RWPE2 (cell line): ENCODE measurements at regions not wholly inside any gene's neighbourhood (a gene's known extent, or its start where the extent isn't known, plus 50 kb on each side); places are given as distances from the start of the nearest gene placed in this dataset.

Source experiments
- ATAC-seq: fragments of 200-7000 bp; cut with Tn5 transposase; 3 replicates; pipeline ENCODE4 v1.9.1; 2021; ENCODE audit warnings: low read depth
- DNase-seq: peaks from one replicate; pipeline ENCODE4 v3.0.0-alpha.2; 2020; ENCODE audit warnings: low spot score
- H3K27ac ChIP-seq: fragments of 450-650 bp; 2 replicates; pipeline ENCODE4 v1.5.1; 2017; ENCODE audit warnings: mild to moderate bottlenecking; ENCODE audit not compliant: poor library complexity, severe bottlenecking
- H3K27me3 ChIP-seq: fragments of 250-450 bp; sonication (Bioruptor Pico); 2 replicates; pipeline ENCODE4 v1.5.1; 2021; ENCODE audit warnings: mild to moderate bottlenecking, moderate library complexity; ENCODE audit not compliant: insufficient read depth, poor library complexity, severe bottlenecking
- H3K36me3 ChIP-seq: fragments of 250-450 bp; sonication (Bioruptor Pico); 2 replicates; pipeline ENCODE4 v1.5.1; 2020; ENCODE audit warnings: low read depth, mild to moderate bottlenecking, moderate library complexity
- H3K4me1 ChIP-seq: fragments of 250-450 bp; sonication (Bioruptor Pico); 2 replicates; pipeline ENCODE4 v1.5.1; 2021; ENCODE audit warnings: mild to moderate bottlenecking, moderate library complexity; ENCODE audit not compliant: insufficient read depth, poor library complexity, severe bottlenecking
- H3K4me3 ChIP-seq: fragments of 250-450 bp; sonication (Bioruptor Pico); 2 replicates; pipeline ENCODE4 v1.5.1; 2021; ENCODE audit warnings: mild to moderate bottlenecking, moderate library complexity; ENCODE audit not compliant: severe bottlenecking
- H3K9me3 ChIP-seq: fragments of 250-450 bp; sonication (Bioruptor Pico); 2 replicates; pipeline ENCODE4 v1.5.1; 2021; ENCODE audit warnings: mild to moderate bottlenecking, moderate library complexity; ENCODE audit not compliant: severe bottlenecking
- CTCF ChIP-seq: fragments of 450-650 bp; IDR thresholded peaks from one replicate; pipeline ENCODE4 v1.5.1; 2017; ENCODE audit warnings: mild to moderate bottlenecking, moderate library complexity; ENCODE audit not compliant: poor library complexity, severe bottlenecking

DNA sequence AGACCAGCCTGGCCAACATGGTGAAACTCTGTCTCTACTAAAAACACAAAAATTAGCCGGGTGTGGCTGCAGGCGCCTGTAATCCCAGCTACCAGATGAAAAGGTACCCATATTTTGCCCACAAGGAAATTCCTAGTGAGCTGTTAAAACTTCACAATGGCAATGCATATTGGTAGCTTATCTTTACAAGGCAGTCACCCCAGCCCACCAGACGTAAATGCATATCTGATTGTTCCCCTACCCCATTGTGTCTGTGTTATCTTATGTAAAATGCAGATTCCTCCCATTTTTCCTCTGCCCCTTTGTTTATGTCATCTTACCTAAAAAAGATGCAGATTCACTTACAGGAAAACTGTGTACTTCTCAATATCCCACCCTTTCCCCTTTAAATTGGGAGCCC is 103.1 kb upstream of the SLC2A1 start:
- DNase-seq (no peak), ATAC-seq (no peak)
- no peak overlapping the region for H3K27ac ChIP-seq
- TF ChIP-seq CTCF: no peak
- peaks cover 12% of the 10 kb centered on the region for H3K4me1 ChIP-seq
- no peaks in the 10 kb centered on the region for H3K36me3 ChIP-seq
- no peak overlapping the region for H3K4me3 ChIP-seq
- no peaks in the 10 kb centered on the region for H3K27me3 ChIP-seq
- no peaks in the 10 kb centered on the region for H3K9me3 ChIP-seq

GRCh38 chr1:43059640-43060574 is 101.2 kb upstream of the SLC2A1 start:
- H3K4me3 ChIP-seq: no peak overlapping the region
- H3K4me1 ChIP-seq: peaks cover 12% of the 10 kb centered on the region
- H3K9me3 ChIP-seq: no peaks in the 10 kb centered on the region
- no peaks in the 10 kb centered on the region for H3K36me3 ChIP-seq
- DNase-seq: no peak
- no peak overlapping the region for H3K27ac ChIP-seq
- ATAC-seq: no peak
- TF ChIP-seq CTCF: no peak
- no peaks in the 10 kb centered on the region for H3K27me3 ChIP-seq

DNA sequence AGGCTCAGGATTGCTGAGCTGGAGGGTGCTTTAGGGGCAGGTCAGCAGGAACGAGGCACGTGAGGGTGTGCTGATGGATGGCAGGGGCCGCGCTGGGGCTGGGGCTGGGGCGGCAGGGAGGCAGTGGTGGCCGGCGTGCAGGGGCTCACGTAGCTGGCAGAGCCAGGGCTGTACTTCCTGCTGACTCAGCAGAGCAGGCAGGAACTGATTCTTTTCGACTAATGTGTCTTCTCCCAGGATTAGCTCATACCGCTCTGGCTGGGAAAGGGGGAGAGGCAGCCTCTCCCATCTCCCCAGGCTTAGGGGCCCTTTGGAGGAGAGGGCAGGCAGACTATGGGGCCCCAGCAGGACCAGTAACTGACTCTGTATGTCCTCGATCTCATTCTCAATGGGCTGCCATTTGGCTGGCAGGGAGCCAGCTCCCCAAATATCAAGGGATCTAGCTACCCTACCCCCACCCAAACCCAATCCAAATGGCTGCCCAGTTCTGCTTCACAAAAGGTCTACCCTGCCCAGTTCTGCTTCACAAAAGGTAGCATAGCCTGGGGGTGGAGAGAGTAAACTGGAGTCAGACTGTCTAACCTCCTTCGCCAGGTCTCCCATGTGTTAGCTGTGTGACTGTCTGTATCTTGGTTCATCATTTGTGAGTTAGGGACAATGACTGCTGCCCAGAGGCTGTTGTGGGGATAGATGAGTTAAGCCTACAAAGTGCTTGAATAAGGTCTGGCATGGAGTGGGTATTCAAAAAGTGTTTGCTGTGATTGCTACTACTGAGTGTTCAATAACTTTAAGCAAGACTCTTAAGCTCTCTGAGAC is 100.1 kb upstream of the SLC2A1 start:
- no peaks in the 10 kb centered on the region for H3K36me3 ChIP-seq
- H3K27ac ChIP-seq: peak overlapping the region; percentile 38
- no peak overlapping the region for H3K4me3 ChIP-seq
- H3K9me3 ChIP-seq: no peaks in the 10 kb centered on the region
- no peaks in the 10 kb centered on the region for H3K27me3 ChIP-seq
- TF ChIP-seq CTCF: no peak
- H3K4me1 ChIP-seq: peaks cover 12% of the 10 kb centered on the region
- DNase-seq (no peak), ATAC-seq (peak; percentile 85)

DNA sequence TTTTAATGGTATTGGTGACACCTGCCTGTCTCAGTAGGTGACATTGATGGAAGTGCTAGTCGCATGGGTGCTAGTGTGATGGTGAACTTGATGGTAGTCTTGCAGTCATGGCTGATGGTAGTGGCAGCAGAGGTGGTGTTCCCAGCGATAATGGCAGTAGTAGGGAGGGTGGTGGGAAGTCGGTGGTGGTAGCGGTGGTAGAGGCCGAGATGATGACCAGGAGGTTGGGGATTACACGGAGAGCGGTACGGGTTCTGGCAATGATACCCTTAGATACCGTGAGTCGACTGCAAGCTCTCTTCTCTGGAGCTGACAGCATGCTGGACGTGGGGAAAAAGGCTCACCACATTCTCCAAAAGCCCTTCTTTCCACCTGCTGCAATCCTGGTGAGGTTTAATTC is 99.4 kb upstream of the SLC2A1 start:
- peaks cover 12% of the 10 kb centered on the region for H3K4me1 ChIP-seq
- peak overlapping the region; percentile 38 for H3K27ac ChIP-seq
- DNase-seq (no peak), ATAC-seq (no peak)
- TF ChIP-seq CTCF: no peak
- no peaks in the 10 kb centered on the region for H3K27me3 ChIP-seq
- no peaks in the 10 kb centered on the region for H3K36me3 ChIP-seq
- no peaks in the 10 kb centered on the region for H3K9me3 ChIP-seq
- no peak overlapping the region for H3K4me3 ChIP-seq
